ENCODE measurements at regions not wholly inside any gene's neighbourhood (a gene's known extent, or its start where the extent isn't known, plus 50 kb on each side); places are given as distances from the start of the nearest gene placed in this dataset.

GRCh38 chr15:29456255-29456654 is 186.6 kb upstream of the NSMCE3 start:
- H3K27ac ChIP-seq: no peak overlapping the region

GRCh38 chr15:29455530-29455929 is 185.9 kb upstream of the NSMCE3 start:
- WGBS (ENCODE audit: low lambda C conversion rate, missing lambda C conversion rate): 87% methylated on average over 4 of the region's 4 CpGs

More at GRCh38 chr15:29456255-29456654, 186.6 kb upstream of the NSMCE3 start:
- H3K4me3 ChIP-seq: no peak overlapping the region
- 96% methylated on average over 4 of the region's 4 CpGs for WGBS (ENCODE audit: low lambda C conversion rate, missing lambda C conversion rate)
- H4K20me1 ChIP-seq (ENCODE audit: insufficient read depth, poor library complexity, severe bottlenecking): no peaks in the 10 kb centered on the region
- H2AFZ ChIP-seq: no peak overlapping the region
- no peaks in the 10 kb centered on the region for H3K79me2 ChIP-seq
- no peaks in the 10 kb centered on the region for H3K9me2 ChIP-seq (replicated peaks; ENCODE audit: insufficient read depth)
- H3K9me3 ChIP-seq (ENCODE audit: low read depth): no peaks in the 10 kb centered on the region
- no peaks in the 10 kb centered on the region for H3K36me3 ChIP-seq (replicated peaks; ENCODE audit: insufficient read depth, low read depth)
- no peak for TF ChIP-seq EZH2phosphoT487 (IDR thresholded peaks at IDR 0.05; ENCODE audit: low read depth, severe bottlenecking, unreplicated experiment)
- TF ChIP-seq EZH2 (IDR thresholded peaks at IDR 0.05; ENCODE audit: borderline replicate concordance): no peak
- no peak for TF ChIP-seq CTCF (IDR thresholded peaks at IDR 0.05; ENCODE audit: poor library complexity)
- H3K4me1 ChIP-seq (ENCODE audit: insufficient read depth): no peaks in the 10 kb centered on the region
- no peak for DNase-seq (ENCODE audit: low spot score)
- H3K27me3 ChIP-seq: no peaks in the 10 kb centered on the region
- H3K4me2 ChIP-seq: no peak overlapping the region

GRCh38 chr15:29455055-29455454 is 185.4 kb upstream of the NSMCE3 start:
- H3K27me3 ChIP-seq: no peaks in the 10 kb centered on the region
- no peaks in the 10 kb centered on the region for H3K9me3 ChIP-seq (ENCODE audit: low read depth)
- no peak for DNase-seq (ENCODE audit: low spot score)
- no peak overlapping the region for H3K27ac ChIP-seq
- H3K79me2 ChIP-seq: no peaks in the 10 kb centered on the region
- no peaks in the 10 kb centered on the region for H3K36me3 ChIP-seq (replicated peaks; ENCODE audit: insufficient read depth, low read depth)
- no peak overlapping the region for H3K4me2 ChIP-seq
- TF ChIP-seq EZH2 (IDR thresholded peaks at IDR 0.05; ENCODE audit: borderline replicate concordance): no peak
- WGBS (ENCODE audit: low lambda C conversion rate, missing lambda C conversion rate): 87% methylated on average over 3 of the region's 3 CpGs
- H3K4me3 ChIP-seq: no peak overlapping the region
- H3K9me2 ChIP-seq (replicated peaks; ENCODE audit: insufficient read depth): no peaks in the 10 kb centered on the region
- no peaks in the 10 kb centered on the region for H3K4me1 ChIP-seq (ENCODE audit: insufficient read depth)
- H4K20me1 ChIP-seq (ENCODE audit: insufficient read depth, poor library complexity, severe bottlenecking): no peaks in the 10 kb centered on the region
- H2AFZ ChIP-seq: no peak overlapping the region

More at GRCh38 chr15:29455530-29455929, 185.9 kb upstream of the NSMCE3 start:
- Histone ChIP-seq H3K4me3 (no peak overlapping the region), H3K36me3 (replicated peaks; ENCODE audit: insufficient read depth, low read depth) (no peaks in the 10 kb centered on the region), H2AFZ (no peak overlapping the region), H3K79me2 (no peaks in the 10 kb centered on the region), H3K27me3 (no peaks in the 10 kb centered on the region), H3K9me3 (ENCODE audit: low read depth) (no peaks in the 10 kb centered on the region), H3K4me1 (ENCODE audit: insufficient read depth) (no peaks in the 10 kb centered on the region), H3K4me2 (no peak overlapping the region), H3K9me2 (replicated peaks; ENCODE audit: insufficient read depth) (no peaks in the 10 kb centered on the region), H4K20me1 (ENCODE audit: insufficient read depth, poor library complexity, severe bottlenecking) (no peaks in the 10 kb centered on the region), H3K27ac (no peak overlapping the region)
- TF ChIP-seq CTCF (IDR thresholded peaks at IDR 0.05; ENCODE audit: poor library complexity) (no peak), EZH2phosphoT487 (IDR thresholded peaks at IDR 0.05; ENCODE audit: low read depth, severe bottlenecking, unreplicated experiment) (no peak), EZH2 (IDR thresholded peaks at IDR 0.05; ENCODE audit: borderline replicate concordance) (no peak)
- no peak for DNase-seq (ENCODE audit: low spot score)

- Histone ChIP-seq H3K27ac (no peak overlapping the region), H3K4me2 (no peak overlapping the region), H3K4me1 (ENCODE audit: insufficient read depth) (no peaks in the 10 kb centered on the region), H3K9me3 (ENCODE audit: low read depth) (no peaks in the 10 kb centered on the region), H3K79me2 (no peaks in the 10 kb centered on the region), H3K36me3 (replicated peaks; ENCODE audit: insufficient read depth, low read depth) (no peaks in the 10 kb centered on the region), H4K20me1 (ENCODE audit: insufficient read depth, poor library complexity, severe bottlenecking) (no peaks in the 10 kb centered on the region), H3K27me3 (no peaks in the 10 kb centered on the region), H2AFZ (no peak overlapping the region), H3K9me2 (replicated peaks; ENCODE audit: insufficient read depth) (no peaks in the 10 kb centered on the region), H3K4me3 (no peak overlapping the region)
- WGBS (ENCODE audit: low lambda C conversion rate, missing lambda C conversion rate): 92% methylated on average over 5 of the region's 5 CpGs
- DNase-seq (ENCODE audit: low spot score): no peak
- TF ChIP-seq EZH2phosphoT487 (IDR thresholded peaks at IDR 0.05; ENCODE audit: low read depth, severe bottlenecking, unreplicated experiment) (no peak), EZH2 (IDR thresholded peaks at IDR 0.05; ENCODE audit: borderline replicate concordance) (no peak), CTCF (IDR thresholded peaks at IDR 0.05; ENCODE audit: poor library complexity) (no peak)
These were observed 184.9 kb upstream of the NSMCE3 start for GRCh38 chr15:29454506-29454905.
